ENCODE measurements at regions not wholly inside any gene's neighbourhood (a gene's known extent, or its start where the extent isn't known, plus 50 kb on each side); places are given as distances from the start of the nearest gene placed in this dataset.

DNA sequence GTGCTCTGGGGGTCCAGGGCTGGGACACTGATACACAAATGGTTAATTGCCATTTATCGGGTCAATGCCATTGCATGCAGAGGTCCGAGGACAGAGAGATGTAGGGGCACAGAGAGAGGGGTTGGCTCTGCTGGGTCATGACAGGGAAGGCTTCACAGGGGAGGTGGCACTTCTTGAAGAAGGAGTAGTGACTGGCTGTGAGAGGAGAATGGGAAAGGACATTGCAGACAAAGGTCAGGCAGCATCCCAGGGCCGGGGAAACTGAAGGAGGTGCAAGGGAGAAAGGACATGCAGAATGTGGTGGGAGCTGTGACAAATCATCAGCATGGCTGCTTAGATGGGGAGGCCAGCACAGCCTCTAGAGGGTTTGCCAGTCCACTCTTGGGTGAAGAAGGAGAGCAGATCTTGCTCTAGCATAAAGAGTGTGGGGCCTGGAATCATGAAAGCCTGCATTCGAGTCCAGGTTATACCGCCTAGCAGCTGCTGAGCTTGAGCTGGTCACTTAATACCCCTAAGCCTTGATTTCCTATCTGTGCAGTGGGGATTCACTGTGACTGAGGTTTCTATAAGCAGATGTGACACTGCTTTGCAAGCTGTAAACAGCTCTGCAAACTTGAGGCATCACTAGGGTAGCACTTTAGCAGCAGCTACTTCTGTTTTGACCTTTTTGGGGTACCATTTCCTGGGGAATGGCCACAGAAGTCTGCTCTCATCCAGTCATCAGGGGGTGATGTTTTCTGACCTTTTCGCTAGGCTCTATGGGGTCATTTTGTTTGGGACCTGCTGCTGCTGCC, 59.2 kb upstream of the EPS8L3 start:
- Mint-ChIP-seq H3K4me3 (no peak overlapping the region), H3K27me3 (no peaks in the 10 kb centered on the region), H3K9me3 (ENCODE audit: low read depth) (no peaks in the 10 kb centered on the region), H3K4me1 (peaks cover 78% of the 10 kb centered on the region), H3K27ac (peak overlapping the region; percentile 87), H3K36me3 (no peaks in the 10 kb centered on the region)
- DNase-seq (peak; percentile 57), ATAC-seq (peak; percentile 62)
- CTCF ChIA-PET: interaction anchor here (0.7 to 5.2 kb wide), 8 partner anchors 17 to 107 kb away, joined by 3 to 35 read pairs (median 4); no protein-coding TSS in a partner anchor

DNA sequence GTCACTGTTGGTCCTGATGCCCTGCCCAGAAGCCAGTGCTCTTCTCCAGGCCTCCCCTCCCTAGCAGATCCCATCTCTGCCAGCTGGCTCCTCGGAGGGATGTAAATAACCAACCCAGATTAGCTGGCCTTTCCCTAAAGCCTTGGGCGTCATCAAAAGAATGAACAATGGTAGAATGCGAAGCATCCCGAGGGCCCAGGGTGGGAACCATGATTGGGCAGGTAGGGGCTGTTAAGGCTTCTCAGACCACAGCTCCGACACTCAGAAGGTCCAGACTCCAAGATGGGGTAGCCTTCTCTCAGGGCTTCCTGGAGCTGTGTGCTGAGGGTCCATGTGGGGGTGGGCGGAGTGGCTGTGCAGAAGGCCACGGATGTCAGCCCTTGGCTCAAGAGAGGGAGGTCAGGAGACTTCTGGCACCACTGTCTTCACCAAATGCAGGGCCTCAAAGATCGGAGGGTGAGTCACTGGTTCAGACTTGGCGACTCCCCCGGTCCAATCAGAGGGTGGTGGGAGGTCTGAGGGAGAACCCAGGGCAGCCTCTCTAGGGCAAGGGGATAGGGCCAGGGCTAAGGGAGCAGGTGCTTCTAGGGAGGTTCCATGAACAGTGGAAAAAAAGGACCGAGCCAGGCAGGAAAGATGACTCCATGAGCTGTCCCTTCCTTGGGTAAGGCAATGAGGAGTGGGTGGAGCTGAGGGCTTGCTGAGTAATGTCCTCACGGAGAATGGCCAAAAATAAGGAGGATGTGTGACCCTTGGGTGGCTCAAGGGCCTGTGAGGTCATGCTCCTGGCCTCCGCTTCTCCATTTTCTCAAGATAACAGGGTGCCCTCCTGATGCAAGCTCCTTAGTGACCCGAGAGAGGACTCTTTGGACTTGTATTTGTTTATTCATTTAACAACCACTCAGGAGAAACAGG, 58.4 kb upstream of the EPS8L3 start:
- CTCF ChIA-PET: interaction anchor here (1.1 to 5.2 kb wide), 6 partner anchors 16 to 162 kb away, joined by 3 to 35 read pairs (median 6); no protein-coding TSS in a partner anchor
- no peak for DNase-seq
- no peaks in the 10 kb centered on the region for H3K9me3 Mint-ChIP-seq (ENCODE audit: low read depth)
- no peaks in the 10 kb centered on the region for H3K27me3 Mint-ChIP-seq
- peaks cover 82% of the 10 kb centered on the region for H3K4me1 Mint-ChIP-seq
- no peaks in the 10 kb centered on the region for H3K36me3 Mint-ChIP-seq
- H3K27ac Mint-ChIP-seq: peak overlapping the region; percentile 87
- H3K4me3 Mint-ChIP-seq: no peak overlapping the region
- ATAC-seq: no peak

DNA sequence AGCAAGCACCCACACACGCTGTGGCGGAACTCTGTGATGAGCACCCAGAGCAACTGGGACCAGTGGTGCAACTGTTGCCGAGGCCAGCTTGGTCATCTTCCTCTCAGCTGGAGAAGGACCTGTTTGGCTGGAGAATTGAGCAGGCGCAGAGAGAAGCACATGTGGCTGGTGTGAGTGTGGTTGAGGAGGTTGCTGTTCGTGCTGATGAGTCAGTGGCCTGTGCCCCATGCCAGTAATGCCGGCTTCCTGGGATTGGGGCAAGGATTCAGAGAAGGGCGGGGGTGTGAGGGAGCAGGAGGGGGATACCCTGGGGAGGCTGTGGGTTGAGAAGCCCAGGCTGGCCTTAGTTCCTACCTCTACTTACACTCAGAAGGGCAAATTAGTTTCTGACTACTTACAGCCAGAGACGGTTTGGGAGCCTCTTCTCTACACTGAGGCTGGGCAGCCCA, 57.5 kb upstream of the EPS8L3 start:
- peak overlapping the region; percentile 87 for H3K27ac Mint-ChIP-seq
- H3K9me3 Mint-ChIP-seq (ENCODE audit: low read depth): no peaks in the 10 kb centered on the region
- DNase-seq (peak; percentile 77), ATAC-seq (peak; percentile 41)
- H3K27me3 Mint-ChIP-seq: no peaks in the 10 kb centered on the region
- CTCF ChIA-PET: interaction anchor here (1.1 to 5.2 kb wide), 4 partner anchors 15 to 163 kb away, joined by 3 to 35 read pairs (median 7); no protein-coding TSS in a partner anchor
- peaks cover 82% of the 10 kb centered on the region for H3K4me1 Mint-ChIP-seq
- H3K36me3 Mint-ChIP-seq: no peaks in the 10 kb centered on the region
- H3K4me3 Mint-ChIP-seq: no peak overlapping the region

DNA sequence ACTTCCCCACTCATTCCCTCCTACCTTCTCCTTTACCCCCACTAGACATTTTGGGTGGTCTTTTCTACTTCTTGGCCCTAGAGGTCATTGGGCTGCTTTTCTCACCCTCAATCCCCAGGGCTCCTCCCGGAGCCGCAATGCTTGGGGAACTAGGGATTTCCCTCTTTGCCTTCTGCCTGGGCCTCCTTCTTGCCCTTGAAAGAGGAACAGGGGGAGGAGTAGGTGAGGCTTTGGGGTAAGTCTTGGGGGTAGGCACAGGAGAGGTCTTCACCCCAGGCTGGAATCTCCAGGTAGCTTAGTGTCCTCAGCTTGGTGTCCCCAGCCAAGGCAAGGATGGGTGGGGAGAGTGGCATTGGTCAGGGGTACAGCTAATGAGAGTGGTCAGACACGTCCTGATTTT, 56.2 kb upstream of the EPS8L3 start:
- DNase-seq (no peak), ATAC-seq (no peak)
- Mint-ChIP-seq H3K27me3 (no peaks in the 10 kb centered on the region), H3K27ac (no peak overlapping the region), H3K4me1 (peaks cover 81% of the 10 kb centered on the region), H3K9me3 (ENCODE audit: low read depth) (peaks cover 3% of the 10 kb centered on the region), H3K36me3 (peaks cover 3% of the 10 kb centered on the region), H3K4me3 (no peak overlapping the region)
- CTCF ChIA-PET: interaction anchor here (1.5 to 5.2 kb wide), 2 partner anchors 18 to 29 kb away, joined by 6 to 35 read pairs; no protein-coding TSS in a partner anchor

DNA sequence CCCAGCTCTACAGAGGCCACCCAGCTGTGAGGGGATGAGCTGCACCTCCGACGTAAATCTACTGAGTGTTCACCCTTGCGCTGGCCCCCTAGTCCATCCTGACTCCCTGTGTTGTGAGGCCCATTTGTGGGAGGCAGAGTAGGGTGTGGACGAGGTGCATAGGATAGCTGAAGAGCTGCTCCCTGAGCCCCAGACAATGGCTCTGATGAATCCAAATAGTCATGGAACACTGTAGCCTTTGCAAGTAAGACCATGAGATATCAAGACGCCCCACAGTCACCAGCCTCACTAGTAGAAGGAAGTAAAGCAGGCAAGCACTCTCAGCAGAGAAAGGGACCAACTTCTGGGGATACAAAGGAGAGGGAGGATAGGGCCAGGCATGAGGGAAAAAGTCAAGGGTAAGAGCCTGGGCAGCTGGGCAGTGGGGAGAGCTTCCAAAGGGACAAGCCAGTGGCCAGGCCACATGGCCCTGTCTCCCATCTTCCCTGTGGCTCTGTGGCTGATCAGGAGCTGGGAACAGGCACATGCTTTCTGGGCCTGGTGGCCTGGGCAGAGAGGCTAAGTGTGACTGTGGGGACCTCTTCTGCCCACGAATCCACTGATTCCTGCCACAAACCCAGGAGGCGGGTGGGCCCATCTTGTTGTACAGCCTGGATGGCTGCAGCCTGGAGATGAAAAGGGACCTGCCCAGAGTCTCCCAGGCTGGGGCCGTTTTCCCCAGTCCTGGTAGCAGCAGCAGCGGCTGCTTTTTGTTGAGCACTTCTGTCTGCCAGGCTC, 55.5 kb upstream of the EPS8L3 start:
- Mint-ChIP-seq H3K9me3 (ENCODE audit: low read depth) (peaks cover 3% of the 10 kb centered on the region), H3K36me3 (peaks cover 3% of the 10 kb centered on the region), H3K4me1 (peaks cover 77% of the 10 kb centered on the region), H3K4me3 (no peak overlapping the region), H3K27ac (no peak overlapping the region), H3K27me3 (no peaks in the 10 kb centered on the region)
- CTCF ChIA-PET: interaction anchor here (0.8 to 1.3 kb wide), 3 partner anchors 10 to 28 kb away, joined by 3 to 4 read pairs (median 4); no protein-coding TSS in a partner anchor
- DNase-seq (peak; percentile 38), ATAC-seq (no peak)

DNA sequence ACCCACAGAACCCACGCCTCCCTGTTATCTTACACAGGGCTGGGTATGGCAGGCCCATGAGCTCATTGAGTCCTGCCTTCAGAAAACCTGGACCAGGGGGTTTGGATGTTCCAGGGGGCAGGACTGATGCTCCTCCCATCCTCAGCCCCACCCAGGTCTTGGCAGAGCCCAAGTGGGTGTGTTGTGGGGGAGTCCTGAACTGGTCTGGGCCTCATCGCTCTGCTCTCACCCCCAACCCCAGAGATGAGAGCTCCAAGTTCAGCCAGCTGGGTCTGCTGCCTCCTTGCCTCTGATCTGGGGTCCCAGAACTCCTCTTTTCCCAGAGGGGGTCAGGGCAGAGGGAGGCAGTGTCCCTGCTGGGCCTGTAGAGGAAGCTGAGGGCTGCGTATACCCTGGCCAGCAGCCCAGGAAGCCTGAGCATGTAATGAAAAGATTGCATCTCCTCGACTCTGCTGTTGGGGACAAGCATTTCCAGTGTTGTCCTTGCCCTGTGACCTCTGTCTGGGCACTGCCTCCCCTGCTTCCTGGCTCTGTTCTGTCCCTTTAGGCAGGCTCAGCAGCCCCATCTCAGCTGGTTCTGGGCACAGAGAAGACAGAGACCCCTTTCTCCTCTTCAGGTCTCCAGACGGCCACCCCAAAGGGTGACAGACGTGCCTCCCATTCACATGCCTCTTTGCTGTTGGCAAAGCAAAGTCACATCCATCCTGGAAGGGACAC, 54.7 kb upstream of the EPS8L3 start:
- H3K36me3 Mint-ChIP-seq: peaks cover 3% of the 10 kb centered on the region
- H3K4me3 Mint-ChIP-seq: no peak overlapping the region
- CTCF ChIA-PET: interaction anchor here (0.8 to 3.5 kb wide), 5 partner anchors 9 to 28 kb away, joined by 3 to 11 read pairs (median 4); no protein-coding TSS in a partner anchor
- DNase-seq: peak; percentile 39
- peaks cover 70% of the 10 kb centered on the region for H3K4me1 Mint-ChIP-seq
- H3K27ac Mint-ChIP-seq: no peak overlapping the region
- H3K9me3 Mint-ChIP-seq (ENCODE audit: low read depth): peaks cover 3% of the 10 kb centered on the region
- H3K27me3 Mint-ChIP-seq: no peaks in the 10 kb centered on the region
- no peak for ATAC-seq

DNA sequence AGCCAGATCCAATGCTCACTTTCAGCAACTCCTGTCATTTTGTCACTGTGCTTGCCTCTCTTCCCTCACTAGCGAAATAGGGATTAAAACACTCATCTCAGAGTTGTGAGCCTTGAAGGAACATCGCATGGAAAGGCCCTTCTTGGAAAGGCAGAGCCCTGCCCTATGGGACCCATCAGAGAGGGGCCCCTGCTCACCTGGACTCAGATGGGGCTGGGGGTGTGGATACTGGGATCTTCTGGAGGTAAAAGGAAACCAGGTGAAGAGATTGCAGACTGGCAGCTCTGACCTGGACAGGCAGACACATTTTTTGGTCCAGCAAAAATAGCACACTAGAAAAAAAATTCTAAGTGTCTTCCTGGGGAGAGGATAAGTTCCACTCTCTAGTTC, 54.2 kb upstream of the EPS8L3 start:
- H3K4me3 Mint-ChIP-seq: no peak overlapping the region
- H3K36me3 Mint-ChIP-seq: peaks cover 3% of the 10 kb centered on the region
- H3K4me1 Mint-ChIP-seq: peaks cover 64% of the 10 kb centered on the region
- ATAC-seq: no peak
- no peak for DNase-seq
- H3K9me3 Mint-ChIP-seq (ENCODE audit: low read depth): peaks cover 3% of the 10 kb centered on the region
- no peaks in the 10 kb centered on the region for H3K27me3 Mint-ChIP-seq
- no peak overlapping the region for H3K27ac Mint-ChIP-seq
- CTCF ChIA-PET: interaction anchor here (1.0 to 3.5 kb wide), 3 partner anchors 9 to 27 kb away, joined by 3 to 11 read pairs (median 3); no protein-coding TSS in a partner anchor

DNA sequence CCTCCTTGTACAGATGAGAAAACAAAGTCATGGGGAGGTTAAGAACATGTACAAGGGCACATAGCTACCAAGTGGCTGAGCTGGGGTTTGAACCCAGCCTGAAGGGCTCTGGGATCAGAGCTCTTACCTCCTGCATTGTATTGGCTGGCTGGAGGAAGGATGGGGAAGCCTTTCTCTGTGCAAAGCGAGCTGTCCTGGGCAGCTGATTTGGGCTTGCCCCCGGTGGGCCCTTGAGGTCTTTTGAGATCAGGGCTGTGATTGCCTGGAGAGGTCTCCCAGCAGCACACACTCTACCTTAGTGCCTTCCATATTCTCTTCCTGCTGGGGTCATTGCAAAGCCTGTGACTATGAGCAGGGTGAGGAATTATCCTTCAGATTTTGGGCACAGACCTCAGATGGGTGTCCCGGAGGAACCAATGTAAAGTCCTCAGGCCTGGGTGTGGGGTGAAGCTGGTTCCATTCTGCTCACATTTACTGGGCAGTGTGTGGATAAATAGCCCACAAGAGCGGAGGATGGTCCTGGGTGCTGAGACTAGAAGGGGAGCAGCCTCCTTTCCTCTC, 53.3 kb upstream of the EPS8L3 start:
- CTCF ChIA-PET: interaction anchor here (3.5 kb wide), 1 partner anchor 26 kb away, joined by 11 read pairs; no protein-coding TSS in a partner anchor

DNA sequence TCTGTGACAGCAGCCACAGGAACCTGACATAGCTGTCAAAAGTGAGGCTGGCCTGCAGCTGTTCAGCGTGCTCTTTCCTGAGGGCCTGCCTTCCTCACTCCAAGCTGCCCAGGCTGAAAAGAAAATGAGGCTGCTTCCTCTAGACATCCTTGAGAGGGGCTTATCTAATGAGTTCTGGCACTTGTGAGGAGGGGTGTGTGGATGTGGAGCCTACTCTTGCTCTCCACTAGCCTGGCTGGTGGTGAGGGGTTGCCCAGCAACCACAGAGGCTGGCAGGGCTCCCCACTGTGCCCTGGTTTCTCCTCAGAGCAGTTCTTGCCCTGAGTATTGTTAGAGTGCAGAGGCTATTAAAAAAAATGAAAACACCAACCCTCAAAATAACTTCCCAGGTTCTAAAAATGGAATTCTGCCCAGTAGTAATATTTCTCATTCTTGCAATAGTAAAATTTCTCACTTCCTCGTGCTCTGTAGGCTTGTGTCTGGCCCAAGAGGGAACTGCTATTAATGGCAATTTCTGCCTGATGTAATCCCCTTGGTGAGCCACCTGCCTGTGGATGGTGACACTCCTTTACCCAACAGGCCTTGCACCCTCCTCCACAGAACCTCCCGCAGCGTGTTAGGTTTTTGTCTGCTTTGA, 52.6 kb upstream of the EPS8L3 start:
- DNase-seq: peak; percentile 8
- ATAC-seq: no peak
- Mint-ChIP-seq H3K4me1 (peaks cover 48% of the 10 kb centered on the region), H3K27ac (no peak overlapping the region), H3K27me3 (peaks cover 2% of the 10 kb centered on the region), H3K9me3 (ENCODE audit: low read depth) (peaks cover 3% of the 10 kb centered on the region), H3K4me3 (no peak overlapping the region), H3K36me3 (peaks cover 3% of the 10 kb centered on the region)
- CTCF ChIA-PET: interaction anchor here (3.5 kb wide), 1 partner anchor 25 kb away, joined by 11 read pairs; no protein-coding TSS in a partner anchor

More for the DNA sequence above, 53.3 kb upstream of the EPS8L3 start:
- peaks cover 3% of the 10 kb centered on the region for H3K9me3 Mint-ChIP-seq (ENCODE audit: low read depth)
- DNase-seq (peak; percentile 26), ATAC-seq (no peak)
- peak overlapping the region; percentile 11 for H3K27ac Mint-ChIP-seq
- H3K4me1 Mint-ChIP-seq: peaks cover 56% of the 10 kb centered on the region
- H3K4me3 Mint-ChIP-seq: no peak overlapping the region
- H3K36me3 Mint-ChIP-seq: peaks cover 3% of the 10 kb centered on the region
- peaks cover 2% of the 10 kb centered on the region for H3K27me3 Mint-ChIP-seq

DNA sequence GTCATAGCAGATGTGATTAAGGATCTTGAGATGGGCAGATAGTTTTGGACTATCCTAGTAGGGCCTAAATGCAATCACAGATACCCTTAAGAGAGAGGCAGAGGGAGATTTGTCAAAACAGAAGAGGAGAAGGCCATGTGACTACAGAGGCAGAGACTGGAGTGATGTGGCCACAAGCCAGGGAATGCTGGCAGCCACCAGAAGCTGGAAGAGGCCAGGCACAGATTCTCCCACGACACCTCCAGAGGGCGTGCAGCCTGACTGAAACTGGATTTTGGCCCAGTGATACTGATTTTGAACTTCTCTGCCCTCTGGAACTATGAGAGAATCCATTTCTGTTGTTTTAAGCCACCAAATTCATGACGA, 52.1 kb upstream of the EPS8L3 start:
- Mint-ChIP-seq H3K27me3 (peaks cover 2% of the 10 kb centered on the region), H3K4me1 (peaks cover 43% of the 10 kb centered on the region), H3K9me3 (ENCODE audit: low read depth) (peaks cover 3% of the 10 kb centered on the region), H3K27ac (no peak overlapping the region), H3K4me3 (no peak overlapping the region), H3K36me3 (peaks cover 3% of the 10 kb centered on the region)
- CTCF ChIA-PET: interaction anchor here (3.5 kb wide), 1 partner anchor 25 kb away, joined by 11 read pairs; no protein-coding TSS in a partner anchor
- peak; percentile 28 for DNase-seq
- no peak for ATAC-seq

DNA sequence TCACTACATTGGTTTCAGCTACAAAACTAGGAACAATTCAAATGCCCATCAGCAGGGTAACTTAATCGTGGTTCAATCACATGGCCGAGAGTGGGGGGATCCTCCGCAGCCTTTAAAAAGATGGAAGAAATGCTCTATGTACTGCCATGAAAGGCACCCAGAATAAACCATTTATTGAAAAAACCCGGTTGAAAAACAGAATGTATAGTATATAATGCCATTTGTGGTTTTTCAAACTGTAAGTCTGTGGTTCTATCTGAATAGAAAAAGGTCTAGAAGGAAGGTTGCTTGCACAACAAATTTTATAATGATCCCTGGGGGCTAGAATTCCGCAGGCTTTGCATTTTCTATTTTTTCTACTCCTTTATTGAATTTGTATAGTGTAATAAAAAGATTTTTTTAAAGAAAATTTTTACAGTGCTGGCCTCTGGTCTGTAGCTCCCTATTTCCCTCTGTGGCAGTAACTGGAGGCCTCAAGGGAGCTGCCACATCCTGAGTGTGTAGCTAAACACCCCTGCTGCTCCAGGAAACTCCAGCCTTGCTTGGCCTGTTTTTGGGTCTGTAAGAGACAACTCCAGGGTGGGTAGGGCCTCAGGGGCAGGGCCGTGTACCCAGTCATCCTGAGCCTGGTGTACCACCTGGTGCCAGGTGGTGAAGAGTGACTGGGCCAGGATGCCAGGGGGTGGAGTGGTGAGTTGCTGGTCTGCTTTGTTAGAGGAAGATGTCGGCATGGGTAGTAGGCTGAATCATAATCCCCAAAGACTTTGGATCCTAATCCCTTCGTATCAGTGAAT, 51.5 kb upstream of the EPS8L3 start:
- ATAC-seq (no peak), DNase-seq (peak; percentile 38)
- CTCF ChIA-PET: interaction anchor here (1.0 to 3.5 kb wide), 4 partner anchors 13 to 170 kb away, joined by 3 to 11 read pairs (median 6); partner anchors contain the start of gene AHCYL1
- peak overlapping the region; percentile 23 for H3K27ac Mint-ChIP-seq
- H3K27me3 Mint-ChIP-seq: peaks cover 2% of the 10 kb centered on the region
- H3K9me3 Mint-ChIP-seq (ENCODE audit: low read depth): peaks cover 3% of the 10 kb centered on the region
- H3K36me3 Mint-ChIP-seq: peaks cover 3% of the 10 kb centered on the region
- peaks cover 39% of the 10 kb centered on the region for H3K4me1 Mint-ChIP-seq
- H3K4me3 Mint-ChIP-seq: no peak overlapping the region

All from activated CD8-positive, alpha-beta memory T cell treated with anti-CD3 and anti-CD28 coated beads, Interleukin-2, amount 10 ng/mL, durations not matched to agents 7 days and 5 days (primary cell).